Upper lobe of left lung (tissue), 4 donors: ENCODE measurements at regions not wholly inside any gene's neighbourhood (a gene's known extent, or its start where the extent isn't known, plus 50 kb on each side); places are given as distances from the start of the nearest gene placed in this dataset.

ENCODE experiments used
- CTCF ChIP-seq, 6 experiments: fragments of 450-650 bp in 4 of 6; fragments of 200-600 bp in 2 of 6; sonication (generic) in 2 of 6; IDR thresholded peaks; one replicate each; pipeline ENCODE4 v1.5.1; 2016 to 2019; ENCODE audit warnings: antibody characterized with exemption in 6 of 6
- POLR2A ChIP-seq, 4 donors: fragments of 450-650 bp; IDR thresholded peaks; one replicate each; pipeline ENCODE4 v1.5.1; 2016 to 2017; ENCODE audit warnings: antibody characterized with exemption in 4 of 4, mild to moderate bottlenecking in 2 of 4
- POLR2AphosphoS5 ChIP-seq, 2 donors: sonication (generic); formaldehyde crosslinking; IDR thresholded peaks; one replicate each; pipeline ENCODE4 v1.5.1; 2017; ENCODE audit warnings: antibody characterized with exemption in 2 of 2

DNA sequence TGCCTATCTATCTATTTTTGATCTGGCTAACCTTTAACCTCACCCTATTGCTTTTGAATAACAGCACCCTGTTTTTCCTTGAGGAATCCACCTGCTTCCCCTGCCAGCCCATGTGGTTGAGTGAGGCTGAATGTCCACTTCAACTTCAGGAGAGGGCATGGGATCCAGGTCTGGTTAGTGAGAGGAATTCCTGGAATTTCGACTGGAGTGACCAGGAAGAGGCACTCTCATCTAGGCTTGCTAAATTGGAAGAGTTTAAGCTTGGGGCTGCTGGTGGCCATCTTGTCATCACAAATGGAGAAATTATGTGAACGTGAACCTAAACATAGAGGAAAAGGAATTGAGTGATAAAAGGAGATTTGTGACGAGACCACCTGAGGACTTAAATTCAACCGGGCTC lies 322.1 kb downstream of the OSTF1 start:
- TF ChIP-seq CTCF (IDR thresholded peaks at IDR 0.05) (no peak), POLR2A (IDR thresholded peaks at IDR 0.05) (no peak), POLR2AphosphoS5 (IDR thresholded peaks at IDR 0.05) (no peak)
